Transverse colon (tissue), 4 donors: ENCODE measurements at regions not wholly inside any gene's neighbourhood (a gene's known extent, or its start where the extent isn't known, plus 50 kb on each side); places are given as distances from the start of the nearest gene placed in this dataset.
A peak's percentile ranks its signal among the peaks of the same experiment; 100 is the strongest.

ENCODE experiments used
- DNase-seq: peaks from one replicate; pipeline ENCODE4 v3.0.0-alpha.2; 2019
- H3K27ac ChIP-seq, 4 donors: fragments of 200-600 bp; sonication (generic); 2 replicates each; pipeline ENCODE4 v1.5.1; 2016 to 2018; ENCODE audit warnings: inconsistent platforms in 4 of 4
- H3K27me3 ChIP-seq: fragments of 200-600 bp; sonication (generic); 2 replicates; pipeline ENCODE4 v1.5.1; 2017; ENCODE audit warnings: inconsistent platforms
- H3K36me3 ChIP-seq, 4 donors: fragments of 200-600 bp; sonication (generic); 2 replicates each; pipeline ENCODE4 v1.5.1; 2017 to 2019; ENCODE audit warnings: inconsistent platforms in 4 of 4
- H3K4me1 ChIP-seq, 4 donors: fragments of 200-600 bp; sonication (generic); 2 replicates each; pipeline ENCODE4 v1.5.1; 2017 to 2020; ENCODE audit warnings: inconsistent platforms in 4 of 4
- H3K4me3 ChIP-seq, 4 donors: fragments of 200-600 bp; sonication (generic); 1 replicate in 1 of 4; 2 replicates in 3 of 4; pipeline versions ENCODE4 v1.5.1 to v1.6.1; 2017 to 2019; ENCODE audit warnings: inconsistent platforms in 4 of 4
- H3K9me3 ChIP-seq, 2 donors: fragments of 200-600 bp; sonication (generic); 2 replicates each; pipeline ENCODE4 v1.5.1; 2017 to 2019; ENCODE audit warnings: inconsistent platforms in 2 of 2
- CTCF ChIP-seq, 5 experiments: fragments of 200-600 bp in 3 of 5; fragments of 450-650 bp in 2 of 5; sonication (generic) in 3 of 5; IDR thresholded peaks; 1 replicate in 2 of 5; 2 replicates in 3 of 5; pipeline ENCODE4 v1.5.1; 2016 to 2017; ENCODE audit warnings: antibody characterized with exemption in 5 of 5, inconsistent platforms in 3 of 5, mild to moderate bottlenecking in 2 of 5, moderate library complexity in 1 of 5
- EP300 ChIP-seq: sonication (generic); formaldehyde crosslinking; IDR thresholded peaks from one replicate; pipeline ENCODE4 v1.6.1; 2017; ENCODE audit warnings: antibody characterized with exemption, low read depth
- POLR2A ChIP-seq: fragments of 450-650 bp; IDR thresholded peaks from one replicate; pipeline ENCODE4 v1.6.1; 2016; ENCODE audit warnings: antibody characterized with exemption, mild to moderate bottlenecking, moderate library complexity
- POLR2AphosphoS5 ChIP-seq, 3 donors: sonication (generic); formaldehyde crosslinking; IDR thresholded peaks; one replicate each; pipeline ENCODE4 v1.6.1; 2016; ENCODE audit warnings: antibody characterized with exemption in 3 of 3
- WGBS, 2 donors: methylation state at CpG; one replicate each; pipeline ENCODE4 v1.1.5; 2018; ENCODE audit warnings: low coverage in 1 of 2; 5-methylcytosine and 5-hydroxymethylcytosine counted together
- in situ Hi-C, 4 donors: fragments of 200-750 bp; cut with MboI; loops; one replicate each; pipeline versions ENCODE4 v1.15.0 to v1.15.1; 2017; ENCODE audit warnings: low sequenced_read_pairs in 3 of 4, low pct_ligation_motif_present in 1 of 4, low pct_unique_long_range_greater_than_20kb in 1 of 4
- intact Hi-C: fragments of 100-400 bp; cut with DNase I; formaldehyde crosslinking; loops from one replicate; pipeline ENCODE4 v1.15.1; 2023; ENCODE audit warnings: low total_unique reads

- in situ Hi-C loops (no loop called here), intact Hi-C loops (no loop called here)
- TF ChIP-seq EP300, result no peak
- TF ChIP-seq POLR2A, result no peak
- TF ChIP-seq CTCF (IDR thresholded peaks at IDR 0.05), result no peak
- no peak for TF ChIP-seq POLR2AphosphoS5 (IDR thresholded peaks at IDR 0.05)
- Histone ChIP-seq H3K4me1 (peaks cover 4 to 47% (median 13%) of the 10 kb centered on the region in 4 donors), H3K27me3 (no peaks in the 10 kb centered on the region), H3K36me3 (no peaks in the 10 kb centered on the region), H3K9me3 (no peaks in the 10 kb centered on the region), H3K4me3 (no peak overlapping the region), H3K27ac (no peak overlapping the region)
- no peak for DNase-seq
Observed at GRCh38 chr4:78665216-78665770, 110.9 kb upstream of the BMP2K start.

- no peak overlapping the region for H3K27ac ChIP-seq
- H3K36me3 ChIP-seq, result no peaks in the 10 kb centered on the region
- intact Hi-C loops, result no loop called here
- H3K4me3 ChIP-seq, result no peak overlapping the region
- H3K4me1 ChIP-seq, result peaks cover 4 to 31% (median 7%) of the 10 kb centered on the region in 4 donors
- in situ Hi-C loops, result no loop called here
- TF ChIP-seq POLR2A (no peak), POLR2AphosphoS5 (IDR thresholded peaks at IDR 0.05) (no peak), CTCF (IDR thresholded peaks at IDR 0.05) (no peak), EP300 (no peak)
- 65 to 81% methylated on average over 3 of the region's 3 CpGs for WGBS, 2 donors
- no peaks in the 10 kb centered on the region for H3K9me3 ChIP-seq
- DNase-seq, result no peak
- H3K27me3 ChIP-seq, result no peaks in the 10 kb centered on the region
Observed at GRCh38 chr4:78666830-78667258, 109.3 kb upstream of the BMP2K start.

- TF ChIP-seq CTCF (IDR thresholded peaks at IDR 0.05) (no peak), POLR2AphosphoS5 (IDR thresholded peaks at IDR 0.05) (no peak), EP300 (no peak), POLR2A (no peak)
- Histone ChIP-seq H3K27ac (peak overlapping the region in 2 of 4 donors; percentile 2 to 53), H3K9me3 (no peaks in the 10 kb centered on the region), H3K4me1 (peaks cover 1 to 27% (median 6%) of the 10 kb centered on the region in 4 donors), H3K36me3 (no peaks in the 10 kb centered on the region), H3K4me3 (no peak overlapping the region), H3K27me3 (no peaks in the 10 kb centered on the region)
- 75 to 86% methylated on average over 3 of the region's 3 CpGs for WGBS, 2 donors
- in situ Hi-C loops (no loop called here), intact Hi-C loops (no loop called here)
- DNase-seq, result no peak
Observed at GRCh38 chr4:78667325-78667724, 108.8 kb upstream of the BMP2K start.

GRCh38 chr4:78667764-78668163 lies 108.4 kb upstream of the BMP2K start:
- H3K27me3 ChIP-seq, result no peaks in the 10 kb centered on the region
- peaks cover 0 to 23% (median 5%) of the 10 kb centered on the region in 4 donors for H3K4me1 ChIP-seq
- no peaks in the 10 kb centered on the region for H3K36me3 ChIP-seq
- WGBS, 2 donors, result 76 to 80% methylated on average over 2 of the region's 2 CpGs
- in situ Hi-C loops (no loop called here), intact Hi-C loops (no loop called here)
- DNase-seq, result no peak
- peak overlapping the region in 2 of 4 donors; percentile 2 to 53 for H3K27ac ChIP-seq
- no peak overlapping the region for H3K4me3 ChIP-seq
- no peaks in the 10 kb centered on the region for H3K9me3 ChIP-seq
- TF ChIP-seq POLR2AphosphoS5 (IDR thresholded peaks at IDR 0.05), result no peak
- no peak for TF ChIP-seq POLR2A
- no peak for TF ChIP-seq EP300
- TF ChIP-seq CTCF (IDR thresholded peaks at IDR 0.05), result no peak
